Activated B cell treated with CpG ODN at 0.5 μM for 24 hours (primary cell): ENCODE measurements at regions not wholly inside any gene's neighbourhood (a gene's known extent, or its start where the extent isn't known, plus 50 kb on each side); places are given as distances from the start of the nearest gene placed in this dataset.

Source experiments
- ATAC-seq: fragments of 200-7000 bp; cut with Tn5 transposase; one replicate; pipeline ENCODE4 v1.10.0; 2021; ENCODE audit warnings: low read depth, mild to moderate bottlenecking, moderate library complexity
- CTCF ChIA-PET: fragments of 350-600 bp; sonication (Branson Sonifier 250); formaldehyde crosslinking; loops from one replicate; lab custom pipeline; 2021; ENCODE audit warnings: antibody characterized with exemption; lab: Charles Lee
- POLR2A ChIA-PET: fragments of 350-600 bp; sonication (Branson Sonifier 250); formaldehyde crosslinking; loops from one replicate; lab custom pipeline; 2021; ENCODE audit warnings: antibody characterized with exemption; lab: Charles Lee
- DNase-seq: peaks from one replicate; pipeline ENCODE4 v3.0.0; 2022
- H3K27ac Mint-ChIP-seq: one replicate; pipeline ENCODE4 v1.8.0; 2020; ENCODE audit warnings: mixed read lengths
- H3K27me3 Mint-ChIP-seq: one replicate; pipeline ENCODE4 v1.8.0; 2021; ENCODE audit warnings: mixed read lengths
- H3K36me3 Mint-ChIP-seq: one replicate; pipeline ENCODE4 v1.8.0; 2021; ENCODE audit warnings: low read depth, mixed read lengths
- H3K4me1 Mint-ChIP-seq: one replicate; pipeline ENCODE4 v1.8.0; 2021; ENCODE audit warnings: mixed read lengths
- H3K4me3 Mint-ChIP-seq: one replicate; pipeline ENCODE4 v1.8.0; 2020; ENCODE audit warnings: mild to moderate bottlenecking, mixed read lengths
- H3K9me3 Mint-ChIP-seq: one replicate; pipeline ENCODE4 v1.8.0; 2020; ENCODE audit warnings: mixed read lengths
- CTCF ChIP-seq: fragments of 200-600 bp; IDR thresholded peaks from one replicate; pipeline ENCODE4 v1.8.0; 2022; ENCODE audit warnings: antibody characterized with exemption, mild to moderate bottlenecking
- intact Hi-C: fragments of 100-400 bp; cut with micrococcal nuclease; formaldehyde crosslinking; loops from one replicate; pipeline ENCODE4 v1.15.1; 2024

GRCh38 chr6:56347526-56347925 is 100.1 kb upstream of the COL21A1 start:
- ATAC-seq: no peak
- no peaks in the 10 kb centered on the region for H3K9me3 Mint-ChIP-seq
- H3K36me3 Mint-ChIP-seq: no peaks in the 10 kb centered on the region
- DNase-seq: no peak
- intact Hi-C loops: no loop called here
- CTCF ChIA-PET: no interaction called here
- no peak overlapping the region for H3K4me3 Mint-ChIP-seq
- TF ChIP-seq CTCF: no peak
- no peak overlapping the region for H3K27ac Mint-ChIP-seq
- POLR2A ChIA-PET: no interaction called here
- no peaks in the 10 kb centered on the region for H3K4me1 Mint-ChIP-seq
- peaks cover 7% of the 10 kb centered on the region for H3K27me3 Mint-ChIP-seq

GRCh38 chr6:56346958-56347357 is 99.6 kb upstream of the COL21A1 start:
- peaks cover 7% of the 10 kb centered on the region for H3K27me3 Mint-ChIP-seq
- ChIA-PET CTCF (no interaction called here), POLR2A (no interaction called here)
- ATAC-seq (no peak), DNase-seq (no peak)
- H3K9me3 Mint-ChIP-seq: no peaks in the 10 kb centered on the region
- no peaks in the 10 kb centered on the region for H3K4me1 Mint-ChIP-seq
- TF ChIP-seq CTCF: no peak
- intact Hi-C loops: no loop called here
- no peak overlapping the region for H3K4me3 Mint-ChIP-seq
- H3K27ac Mint-ChIP-seq: no peak overlapping the region
- no peaks in the 10 kb centered on the region for H3K36me3 Mint-ChIP-seq

- Mint-ChIP-seq H3K9me3 (no peaks in the 10 kb centered on the region), H3K4me1 (no peaks in the 10 kb centered on the region), H3K27ac (no peak overlapping the region), H3K36me3 (no peaks in the 10 kb centered on the region), H3K27me3 (peaks cover 8% of the 10 kb centered on the region), H3K4me3 (no peak overlapping the region)
- intact Hi-C loops: no loop called here
- DNase-seq: no peak
- no peak for TF ChIP-seq CTCF
- POLR2A ChIA-PET: no interaction called here
- ATAC-seq: no peak
- CTCF ChIA-PET: no interaction called here
Measured at GRCh38 chr6:56345376-56345995, 98.1 kb upstream of the COL21A1 start.

GRCh38 chr6:56343295-56343694 is 95.9 kb upstream of the COL21A1 start:
- no peaks in the 10 kb centered on the region for H3K36me3 Mint-ChIP-seq
- TF ChIP-seq CTCF: no peak
- no peak for ATAC-seq
- peaks cover 6% of the 10 kb centered on the region for H3K27me3 Mint-ChIP-seq
- ChIA-PET POLR2A (no interaction called here), CTCF (no interaction called here)
- no peaks in the 10 kb centered on the region for H3K4me1 Mint-ChIP-seq
- H3K9me3 Mint-ChIP-seq: no peaks in the 10 kb centered on the region
- no peak overlapping the region for H3K27ac Mint-ChIP-seq
- DNase-seq: no peak
- intact Hi-C loops: no loop called here
- no peak overlapping the region for H3K4me3 Mint-ChIP-seq

GRCh38 chr6:56339524-56339923 is 92.1 kb upstream of the COL21A1 start:
- Mint-ChIP-seq H3K36me3 (no peaks in the 10 kb centered on the region), H3K4me1 (no peaks in the 10 kb centered on the region), H3K9me3 (no peaks in the 10 kb centered on the region), H3K27ac (no peak overlapping the region), H3K27me3 (peaks cover 2% of the 10 kb centered on the region), H3K4me3 (no peak overlapping the region)
- ATAC-seq (no peak), DNase-seq (no peak)
- TF ChIP-seq CTCF: no peak
- intact Hi-C loops: no loop called here
- ChIA-PET CTCF (no interaction called here), POLR2A (no interaction called here)
